Smooth muscle cell (in vitro differentiated cells): ENCODE measurements at regions not wholly inside any gene's neighbourhood (a gene's known extent, or its start where the extent isn't known, plus 50 kb on each side); places are given as distances from the start of the nearest gene placed in this dataset.

Experiments used
- DNase-seq: peaks from one replicate; lab custom pipeline; 2025; ENCODE audit not compliant: unreplicated experiment; lab: John Stamatoyannopoulos, UW
- H2AFZ ChIP-seq: fragments of 200-600 bp; sonication (generic); 2 replicates; pipeline ENCODE4 v1.6.0; 2016; ENCODE audit warnings: antibody characterized with exemption, low read depth, mild to moderate bottlenecking
- H3F3A ChIP-seq: fragments of 200-600 bp; sonication (generic); 2 replicates; pipeline ENCODE4 v1.6.0; 2017; ENCODE audit warnings: antibody characterized with exemption, low read depth
- H3K27ac ChIP-seq: fragments of 200-600 bp; sonication (generic); 2 replicates; pipeline ENCODE4 v1.5.1; 2016; ENCODE audit warnings: low read depth, mild to moderate bottlenecking
- H3K27me3 ChIP-seq: fragments of 200-600 bp; sonication (generic); 2 replicates; pipeline ENCODE4 v1.6.1; 2016; ENCODE audit warnings: low read depth, mild to moderate bottlenecking
- H3K36me3 ChIP-seq: fragments of 200-600 bp; sonication (generic); 2 replicates; pipeline ENCODE4 v1.5.1; 2016; ENCODE audit warnings: low read depth
- H3K4me1 ChIP-seq: fragments of 200-600 bp; sonication (generic); 2 replicates; pipeline ENCODE4 v1.5.1; 2016; ENCODE audit warnings: low read depth
- H3K4me2 ChIP-seq: fragments of 200-600 bp; sonication (generic); 2 replicates; pipeline ENCODE4 v1.6.0; 2016; ENCODE audit warnings: mild to moderate bottlenecking
- H3K4me3 ChIP-seq: fragments of 200-600 bp; sonication (generic); 2 replicates; pipeline ENCODE4 v1.5.1; 2016; ENCODE audit warnings: mild to moderate bottlenecking
- H3K79me2 ChIP-seq: fragments of 200-600 bp; sonication (generic); 2 replicates; pipeline ENCODE4 v1.6.0; 2016; ENCODE audit warnings: low read depth, mild to moderate bottlenecking
- H3K9ac ChIP-seq: fragments of 200-600 bp; sonication (generic); 2 replicates; pipeline ENCODE4 v1.6.0; 2016; ENCODE audit warnings: low read depth
- H3K9me3 ChIP-seq: fragments of 200-600 bp; sonication (generic); replicated peaks from 2 replicates; pipeline ENCODE4 v1.5.1; 2016; ENCODE audit warnings: low read depth
- H4K20me1 ChIP-seq: fragments of 200-600 bp; sonication (generic); 2 replicates; pipeline ENCODE4 v1.6.0; 2016; ENCODE audit warnings: low read depth
- WGBS: methylation state at CpG from one replicate; pipeline ENCODE4 v1.1.7; 2016; ENCODE audit warnings: low lambda C conversion rate; 5-methylcytosine and 5-hydroxymethylcytosine counted together
- TF ChIP-seq, protein P1 (sequence below): fragments of 200-600 bp; sonication (generic); IDR thresholded peaks from 2 replicates; pipeline ENCODE4 v1.5.1; 2017; ENCODE audit warnings: borderline replicate concordance, mild to moderate bottlenecking, antibody characterized with exemption; ENCODE audit not compliant: insufficient read depth, poor library complexity, severe bottlenecking

- Histone ChIP-seq H3K4me1 (no peaks in the 10 kb centered on the region), H3K9me3 (no peaks in the 10 kb centered on the region), H3K9ac (no peak overlapping the region), H3K4me2 (no peak overlapping the region), H3K27me3 (no peaks in the 10 kb centered on the region), H3F3A (peaks cover 5% of the 10 kb centered on the region), H3K27ac (no peak overlapping the region), H3K79me2 (no peaks in the 10 kb centered on the region), H2AFZ (peak overlapping the region; percentile 16), H4K20me1 (no peaks in the 10 kb centered on the region), H3K36me3 (no peaks in the 10 kb centered on the region), H3K4me3 (no peak overlapping the region)
- no peak for DNase-seq
- WGBS, result 79% methylated on average over 3 of the region's 3 CpGs
- TF ChIP-seq, protein P1, sequence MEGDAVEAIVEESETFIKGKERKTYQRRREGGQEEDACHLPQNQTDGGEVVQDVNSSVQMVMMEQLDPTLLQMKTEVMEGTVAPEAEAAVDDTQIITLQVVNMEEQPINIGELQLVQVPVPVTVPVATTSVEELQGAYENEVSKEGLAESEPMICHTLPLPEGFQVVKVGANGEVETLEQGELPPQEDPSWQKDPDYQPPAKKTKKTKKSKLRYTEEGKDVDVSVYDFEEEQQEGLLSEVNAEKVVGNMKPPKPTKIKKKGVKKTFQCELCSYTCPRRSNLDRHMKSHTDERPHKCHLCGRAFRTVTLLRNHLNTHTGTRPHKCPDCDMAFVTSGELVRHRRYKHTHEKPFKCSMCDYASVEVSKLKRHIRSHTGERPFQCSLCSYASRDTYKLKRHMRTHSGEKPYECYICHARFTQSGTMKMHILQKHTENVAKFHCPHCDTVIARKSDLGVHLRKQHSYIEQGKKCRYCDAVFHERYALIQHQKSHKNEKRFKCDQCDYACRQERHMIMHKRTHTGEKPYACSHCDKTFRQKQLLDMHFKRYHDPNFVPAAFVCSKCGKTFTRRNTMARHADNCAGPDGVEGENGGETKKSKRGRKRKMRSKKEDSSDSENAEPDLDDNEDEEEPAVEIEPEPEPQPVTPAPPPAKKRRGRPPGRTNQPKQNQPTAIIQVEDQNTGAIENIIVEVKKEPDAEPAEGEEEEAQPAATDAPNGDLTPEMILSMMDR, result no peak
These were observed 346.3 kb upstream of the TNP1 start for GRCh38 chr2:217206016-217206725.

- TF ChIP-seq, protein P1, result no peak
- Histone ChIP-seq H4K20me1 (no peaks in the 10 kb centered on the region), H3F3A (peaks cover 5% of the 10 kb centered on the region), H3K4me1 (peaks cover 3% of the 10 kb centered on the region), H3K27me3 (no peaks in the 10 kb centered on the region), H3K4me2 (no peak overlapping the region), H3K4me3 (no peak overlapping the region), H3K36me3 (no peaks in the 10 kb centered on the region), H3K79me2 (no peaks in the 10 kb centered on the region), H3K9ac (no peak overlapping the region), H3K27ac (peak overlapping the region; percentile 18), H3K9me3 (no peaks in the 10 kb centered on the region), H2AFZ (no peak overlapping the region)
- DNase-seq, result no peak
- 69% methylated on average over 2 of the region's 2 CpGs for WGBS
These were observed 344.5 kb upstream of the TNP1 start for GRCh38 chr2:217204358-217204757.

GRCh38 chr2:217203086-217203485 lies 343.2 kb upstream of the TNP1 start:
- H3K9ac ChIP-seq, result no peak overlapping the region
- H3K36me3 ChIP-seq, result no peaks in the 10 kb centered on the region
- H3K4me2 ChIP-seq, result no peak overlapping the region
- no peak overlapping the region for H3K27ac ChIP-seq
- H2AFZ ChIP-seq, result no peak overlapping the region
- no peaks in the 10 kb centered on the region for H3K9me3 ChIP-seq
- H4K20me1 ChIP-seq, result no peaks in the 10 kb centered on the region
- H3K4me1 ChIP-seq, result peaks cover 8% of the 10 kb centered on the region
- no peak for DNase-seq
- no peaks in the 10 kb centered on the region for H3K27me3 ChIP-seq
- H3K4me3 ChIP-seq, result no peak overlapping the region
- TF ChIP-seq, protein P1, result no peak
- peaks cover 5% of the 10 kb centered on the region for H3F3A ChIP-seq
- 86% methylated on average over 3 of the region's 3 CpGs for WGBS
- H3K79me2 ChIP-seq, result no peaks in the 10 kb centered on the region

GRCh38 chr2:217199255-217199630 lies 339.4 kb upstream of the TNP1 start:
- Histone ChIP-seq H3K27ac (no peak overlapping the region), H3K4me3 (no peak overlapping the region), H3K4me2 (no peak overlapping the region), H2AFZ (no peak overlapping the region), H3K36me3 (no peaks in the 10 kb centered on the region), H4K20me1 (no peaks in the 10 kb centered on the region), H3K27me3 (no peaks in the 10 kb centered on the region), H3F3A (no peaks in the 10 kb centered on the region), H3K79me2 (no peaks in the 10 kb centered on the region), H3K9ac (no peak overlapping the region), H3K9me3 (no peaks in the 10 kb centered on the region), H3K4me1 (peaks cover 8% of the 10 kb centered on the region)
- TF ChIP-seq, protein P1, result no peak
- DNase-seq, result no peak
- WGBS, result 42% methylated on average over 2 of the region's 2 CpGs
